CD14-positive monocyte (primary cell): ENCODE measurements at regions not wholly inside any gene's neighbourhood (a gene's known extent, or its start where the extent isn't known, plus 50 kb on each side); places are given as distances from the start of the nearest gene placed in this dataset.

ENCODE experiments used
- DNase-seq, 3 donors: peaks; one replicate each; pipeline ENCODE4 v3.0.0-alpha.2; 2011 to 2022
- H2AFZ ChIP-seq: 2 replicates; pipeline ENCODE4 v1.6.0; 2012; ENCODE audit warnings: mild to moderate bottlenecking, low read depth, low read length, inconsistent platforms; ENCODE audit not compliant: insufficient read depth, poor library complexity, severe bottlenecking
- H3K27ac ChIP-seq, 2 donors: 1 replicate in 1 of 2; 2 replicates in 1 of 2; pipeline ENCODE4 v1.5.1; 2012 to 2013; ENCODE audit warnings: low read length in 2 of 2, control low read depth in 1 of 2, inconsistent platforms in 1 of 2, low read depth in 1 of 2, mild to moderate bottlenecking in 1 of 2
- H3K27me3 ChIP-seq, 2 donors: one replicate each; pipeline versions ENCODE4 v1.6.0 to v1.6.1; 2011 to 2013; ENCODE audit warnings: low read length in 2 of 2; ENCODE audit not compliant: control insufficient read depth in 2 of 2, insufficient read depth in 2 of 2
- H3K36me3 ChIP-seq, 2 donors: replicated peaks in 1 of 2; 1 replicate in 1 of 2; 2 replicates in 1 of 2; pipeline versions ENCODE4 v1.5.1 to v1.6.1; 2012 to 2013; ENCODE audit warnings: low read length in 2 of 2, control low read depth in 1 of 2, inconsistent platforms in 1 of 2, mild to moderate bottlenecking in 1 of 2; ENCODE audit not compliant: insufficient read depth in 2 of 2, control insufficient read depth in 1 of 2
- H3K4me1 ChIP-seq, 2 donors: 1 replicate in 1 of 2; 2 replicates in 1 of 2; pipeline versions ENCODE4 v1.5.1 to v1.6.1; 2012 to 2013; ENCODE audit warnings: low read length in 2 of 2, control low read depth in 1 of 2, inconsistent platforms in 1 of 2, mild to moderate bottlenecking in 1 of 2, moderate library complexity in 1 of 2; ENCODE audit not compliant: insufficient read depth in 2 of 2, control insufficient read depth in 1 of 2
- H3K4me2 ChIP-seq: replicated peaks from 2 replicates; pipeline ENCODE3; 2012; ENCODE audit warnings: low read length, moderate library complexity, mild to moderate bottlenecking; ENCODE audit not compliant: poor library complexity, severe bottlenecking; ENCODE audit errors: extremely low read depth
- H3K4me3 ChIP-seq, 3 experiments: fragments of 200-600 bp in 1 of 3; sonication (generic) in 1 of 3; replicated peaks in 1 of 3; 1 replicate in 2 of 3; 2 replicates in 1 of 3; pipeline ENCODE4 v1.5.1; 2011 to 2013; ENCODE audit warnings: low read length in 3 of 3, mild to moderate bottlenecking in 3 of 3, control low read depth in 2 of 3, low read depth in 2 of 3, inconsistent platforms in 1 of 3, moderate library complexity in 1 of 3
- H3K79me2 ChIP-seq: 2 replicates; pipeline ENCODE4 v1.6.0; 2012; ENCODE audit warnings: mild to moderate bottlenecking, control low read depth, inconsistent platforms, low read length, moderate library complexity; ENCODE audit not compliant: insufficient read depth
- H3K9ac ChIP-seq: 2 replicates; pipeline ENCODE4 v1.6.0; 2017; ENCODE audit warnings: low read length, mild to moderate bottlenecking; ENCODE audit not compliant: insufficient read depth, poor library complexity, severe bottlenecking
- H3K9me3 ChIP-seq, 2 donors: replicated peaks in 1 of 2; 1 replicate in 1 of 2; 2 replicates in 1 of 2; pipeline versions ENCODE4 v1.5.1 to v1.6.1; 2012 to 2013; ENCODE audit warnings: low read length in 2 of 2, control low read depth in 1 of 2; ENCODE audit not compliant: control insufficient read depth in 1 of 2, insufficient read depth in 1 of 2
- H4K20me1 ChIP-seq: 2 replicates; pipeline ENCODE4 v1.6.0; 2012; ENCODE audit warnings: mild to moderate bottlenecking, low read length, control low read depth, moderate library complexity; ENCODE audit not compliant: insufficient read depth
- H3K27ac Mint-ChIP-seq, 7 donors: one replicate each; pipeline ENCODE4 v1.8.0; 2020; ENCODE audit warnings: mild to moderate bottlenecking in 7 of 7, mixed read lengths in 7 of 7, moderate library complexity in 6 of 7, inconsistent platforms in 2 of 7
- H3K27me3 Mint-ChIP-seq, 3 donors: one replicate each; pipeline ENCODE4 v1.8.0; 2021 to 2022; ENCODE audit warnings: low read depth in 3 of 3, mild to moderate bottlenecking in 3 of 3, mixed read lengths in 3 of 3, moderate library complexity in 3 of 3, inconsistent platforms in 1 of 3
- H3K36me3 Mint-ChIP-seq, 2 donors: one replicate each; pipeline ENCODE4 v1.8.0; 2020; ENCODE audit warnings: mixed read lengths in 2 of 2, inconsistent platforms in 1 of 2, mild to moderate bottlenecking in 1 of 2
- H3K4me1 Mint-ChIP-seq: one replicate; pipeline ENCODE4 v1.8.0; 2020; ENCODE audit warnings: mild to moderate bottlenecking, mixed read lengths
- H3K4me3 Mint-ChIP-seq, 2 donors: one replicate each; pipeline ENCODE4 v1.8.0; 2020; ENCODE audit warnings: mild to moderate bottlenecking in 2 of 2, mixed read lengths in 2 of 2, moderate library complexity in 1 of 2
- H3K9me3 Mint-ChIP-seq, 7 donors: one replicate each; pipeline ENCODE4 v1.8.0; 2020 to 2022; ENCODE audit warnings: mixed read lengths in 7 of 7, mild to moderate bottlenecking in 6 of 7, moderate library complexity in 6 of 7, inconsistent platforms in 2 of 7
- CTCF ChIP-seq: fragments of 200-600 bp; IDR thresholded peaks from one replicate; pipeline ENCODE4 v1.8.0; 2022; ENCODE audit warnings: antibody characterized with exemption, mild to moderate bottlenecking
- whole genome bisulfite sequencing: methylation state at CpG from one replicate; pipeline ENCODE4 v1.1.5; 2013; ENCODE audit warnings: missing lambda C conversion rate; ENCODE audit not compliant: insufficient coverage; 5-methylcytosine and 5-hydroxymethylcytosine counted together
- intact Hi-C, 2 donors: fragments of 100-400 bp; cut with micrococcal nuclease; formaldehyde crosslinking; loops; one replicate each; pipeline versions ENCODE4 v1.15.0 to v1.15.1; 2023

- no peaks in the 10 kb centered on the region for H3K4me1 ChIP-seq
- Mint-ChIP-seq H3K4me1 (no peaks in the 10 kb centered on the region), H3K27me3 (no peaks in the 10 kb centered on the region), H3K36me3 (no peaks in the 10 kb centered on the region), H3K4me3 (no peak overlapping the region), H3K9me3 (peaks cover 0 to 1% (median 0%) of the 10 kb centered on the region in 7 donors), H3K27ac (no peak overlapping the region)
- DNase-seq: no peak
- H3K4me3 ChIP-seq: no peak overlapping the region
- intact Hi-C loops: no loop called here
- TF ChIP-seq CTCF: no peak
- no peaks in the 10 kb centered on the region for H3K9me3 ChIP-seq
- 67% methylated on average over 2 of the region's 4 CpGs for WGBS
- H3K79me2 ChIP-seq: no peaks in the 10 kb centered on the region
- no peak overlapping the region for H3K4me2 ChIP-seq
- no peak overlapping the region for H2AFZ ChIP-seq
- H4K20me1 ChIP-seq: no peaks in the 10 kb centered on the region
- H3K9ac ChIP-seq: no peak overlapping the region
- no peak overlapping the region for H3K27ac ChIP-seq
- H3K36me3 ChIP-seq: no peaks in the 10 kb centered on the region
- H3K27me3 ChIP-seq: no peaks in the 10 kb centered on the region
Observed at GRCh38 chr3:34239287-34239686, 440.9 kb downstream of the PDCD6IP start.

- TF ChIP-seq CTCF: no peak
- H3K4me3 Mint-ChIP-seq: no peak overlapping the region
- no peaks in the 10 kb centered on the region for H3K9me3 ChIP-seq
Observed at GRCh38 chr3:34239875-34240274, 441.4 kb downstream of the PDCD6IP start.

More at GRCh38 chr3:34239875-34240274, 441.4 kb downstream of the PDCD6IP start:
- H3K4me1 Mint-ChIP-seq: no peaks in the 10 kb centered on the region
- Histone ChIP-seq H2AFZ (no peak overlapping the region), H3K79me2 (no peaks in the 10 kb centered on the region), H3K27ac (no peak overlapping the region), H3K4me2 (no peak overlapping the region), H4K20me1 (no peaks in the 10 kb centered on the region), H3K4me1 (no peaks in the 10 kb centered on the region), H3K9ac (no peak overlapping the region), H3K27me3 (no peaks in the 10 kb centered on the region), H3K36me3 (no peaks in the 10 kb centered on the region), H3K4me3 (no peak overlapping the region)
- H3K27ac Mint-ChIP-seq: no peak overlapping the region
- H3K9me3 Mint-ChIP-seq: peaks cover 0 to 1% (median 0%) of the 10 kb centered on the region in 7 donors
- no peak for DNase-seq
- intact Hi-C loops: no loop called here
- H3K27me3 Mint-ChIP-seq: no peaks in the 10 kb centered on the region
- H3K36me3 Mint-ChIP-seq: no peaks in the 10 kb centered on the region
